GM19438 (cell line): ENCODE measurements at regions not wholly inside any gene's neighbourhood (a gene's known extent, or its start where the extent isn't known, plus 50 kb on each side); places are given as distances from the start of the nearest gene placed in this dataset.
"Not testable (repeated sequence)": the region's sequence is repeated elsewhere in the genome, so short reads cannot be mapped to it uniquely, and the experiment has no call there.

Source experiments
- ATAC-seq: cut with Tn5 transposase; IDR thresholded peaks from one replicate; pipeline ENCODE4 v1.9.1; 2021; ENCODE audit warnings: low read depth; ENCODE audit not compliant: unreplicated experiment

DNA sequence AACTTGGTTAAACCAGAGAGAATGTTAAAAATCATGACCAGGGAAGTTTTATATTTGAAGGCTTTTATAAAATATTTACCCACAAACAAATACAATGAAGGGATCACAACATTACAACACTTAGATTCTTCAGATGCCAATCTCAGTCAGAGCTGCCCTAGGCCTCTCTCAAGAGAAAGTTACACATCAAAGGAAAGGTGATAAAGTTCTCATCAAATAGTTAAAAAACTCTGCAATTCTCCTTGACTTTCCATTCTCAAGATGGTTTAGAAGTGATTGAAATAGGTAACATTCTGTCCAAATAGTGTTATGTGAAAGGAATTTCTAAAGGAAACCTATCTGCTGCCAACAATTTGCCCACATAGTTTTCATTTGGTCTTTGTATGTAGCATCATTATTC lies 1115.2 kb upstream of the MIR17HG start:
- ATAC-seq: no peak

DNA sequence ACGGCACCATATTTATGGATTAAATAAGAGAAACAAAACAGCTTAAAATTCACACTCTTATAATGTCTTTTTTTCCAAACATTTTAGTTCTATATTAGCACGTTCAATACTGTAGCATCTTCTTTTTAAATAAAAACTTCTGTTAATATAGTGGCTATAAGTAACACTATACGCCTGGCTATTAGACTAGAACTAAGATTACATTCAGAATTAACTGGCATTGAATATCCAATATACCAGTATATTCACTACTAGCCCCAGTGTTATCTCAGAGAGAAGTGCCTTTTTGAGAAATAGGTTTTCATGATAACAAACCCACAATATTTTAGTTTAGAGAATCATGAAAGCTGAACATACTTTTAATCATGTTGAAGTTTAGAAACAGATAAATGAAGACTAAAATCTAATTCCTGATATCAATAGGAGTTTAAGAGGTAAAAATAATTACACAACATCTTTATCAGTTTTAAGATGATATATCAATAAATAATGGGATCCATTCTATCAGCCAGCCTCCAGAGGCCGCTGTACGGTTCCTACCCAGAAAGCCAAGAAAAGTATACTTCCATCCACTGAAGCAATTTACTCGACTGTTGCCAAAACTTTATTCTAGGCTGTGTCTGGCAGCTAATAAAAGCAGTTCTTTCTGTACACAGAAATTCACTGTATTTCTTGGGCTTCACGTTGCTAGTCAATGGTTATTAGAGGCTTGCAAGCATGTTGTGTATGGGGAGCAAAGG lies 1113.4 kb upstream of the MIR17HG start:
- no peak for ATAC-seq

DNA sequence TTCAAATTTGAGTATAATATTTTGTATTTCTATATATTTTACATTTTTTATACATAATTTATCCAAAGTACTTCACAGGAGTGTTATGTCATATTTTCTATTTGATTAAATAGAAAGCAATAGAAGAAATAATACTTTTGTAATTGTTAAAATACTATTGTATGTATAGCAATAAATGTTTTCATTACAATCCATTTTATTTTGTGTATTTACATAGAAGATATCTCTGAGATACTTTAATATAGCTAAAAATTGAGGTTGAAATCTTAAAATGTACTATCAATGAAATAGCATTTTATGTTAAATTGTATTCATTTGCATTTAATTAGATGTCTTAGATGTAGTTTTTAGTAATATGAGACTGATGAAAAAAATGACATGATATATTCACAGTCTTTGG lies 1109.6 kb upstream of the MIR17HG start:
- no peak for ATAC-seq

DNA sequence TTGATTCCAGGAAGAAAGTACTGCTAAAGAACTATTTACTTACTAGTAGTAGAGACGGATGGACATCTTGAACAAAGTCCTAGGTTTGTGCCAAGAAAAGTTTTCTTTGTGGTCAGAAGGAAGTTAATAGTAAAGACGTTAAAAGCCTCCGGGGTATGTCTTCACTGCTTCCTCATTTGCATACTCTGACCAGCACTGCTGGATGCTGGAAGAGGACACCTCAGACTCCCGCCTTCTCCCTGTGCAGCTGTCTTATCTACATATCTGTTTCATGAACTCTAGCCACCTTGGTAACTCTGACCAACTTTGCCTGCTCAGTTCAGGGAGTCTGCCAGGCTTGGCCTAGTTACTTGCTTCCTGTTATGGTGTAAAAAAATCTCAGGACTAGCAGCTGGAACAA lies 1109.1 kb upstream of the MIR17HG start:
- ATAC-seq: no peak

DNA sequence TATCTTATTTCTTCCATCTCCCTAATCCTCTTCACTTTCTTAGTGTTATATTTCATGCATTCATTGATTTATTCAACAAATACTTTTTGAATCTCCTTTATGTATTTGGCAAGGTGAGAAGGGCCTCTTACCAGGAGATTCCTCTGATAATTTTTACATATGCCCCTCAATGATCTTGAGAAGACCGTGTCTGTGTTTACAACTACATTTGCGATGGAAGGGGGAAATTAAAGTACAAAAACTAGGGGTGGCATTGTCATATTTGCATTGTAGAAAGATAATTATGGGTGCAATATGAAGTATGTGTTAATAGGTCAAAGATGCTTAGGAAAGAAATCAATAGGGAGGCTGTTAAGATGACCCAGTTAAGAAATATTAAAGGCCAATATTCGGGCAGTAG lies 1108.4 kb upstream of the MIR17HG start:
- no peak for ATAC-seq

DNA sequence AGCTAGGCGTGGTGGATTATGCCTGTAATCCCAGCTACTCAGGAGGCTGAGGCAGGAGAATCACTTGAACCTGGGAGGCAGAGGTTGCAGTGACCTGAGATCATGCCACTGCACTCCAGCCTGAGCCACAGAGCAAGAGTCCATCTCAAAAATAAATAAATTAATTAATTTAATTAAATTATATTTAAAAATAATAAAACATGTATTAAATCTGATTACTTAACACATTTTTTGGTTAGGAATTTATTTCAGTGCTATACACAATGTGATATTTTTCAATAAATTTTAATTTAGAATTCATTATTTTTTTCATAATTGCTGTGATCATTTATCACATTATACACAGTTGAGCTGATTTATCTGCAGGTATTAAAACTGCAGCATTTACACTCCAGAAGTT lies 1101.5 kb upstream of the MIR17HG start:
- no peak for ATAC-seq

DNA sequence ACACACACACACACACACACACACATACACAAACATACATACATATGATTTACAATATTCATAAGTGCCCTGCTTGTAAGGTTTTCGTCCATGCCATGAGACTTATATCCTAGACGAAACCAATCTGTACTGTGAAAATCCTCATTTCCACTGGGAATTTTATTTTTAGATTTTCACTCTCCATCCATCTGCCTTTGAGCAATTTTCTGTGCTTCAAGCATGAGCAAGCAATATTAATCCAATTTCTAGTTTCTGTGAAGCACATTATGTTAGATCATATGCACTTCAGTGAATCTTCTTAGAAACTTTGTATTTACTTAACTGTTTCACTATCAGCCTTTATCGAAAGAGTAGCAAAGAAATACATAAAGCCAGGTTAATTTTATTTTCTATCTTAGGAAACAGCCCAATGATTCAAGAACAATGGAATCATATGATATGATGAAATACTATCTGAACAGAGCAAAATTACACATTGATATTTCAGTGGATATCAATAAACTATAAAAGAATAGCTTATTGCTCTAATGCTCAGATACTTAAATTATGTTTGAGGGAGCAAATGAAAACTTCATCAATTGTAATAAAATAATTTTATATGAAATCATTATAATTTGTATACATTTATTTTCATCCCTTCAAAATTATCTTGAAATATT lies 1100.7 kb upstream of the MIR17HG start:
- no peak for ATAC-seq

DNA sequence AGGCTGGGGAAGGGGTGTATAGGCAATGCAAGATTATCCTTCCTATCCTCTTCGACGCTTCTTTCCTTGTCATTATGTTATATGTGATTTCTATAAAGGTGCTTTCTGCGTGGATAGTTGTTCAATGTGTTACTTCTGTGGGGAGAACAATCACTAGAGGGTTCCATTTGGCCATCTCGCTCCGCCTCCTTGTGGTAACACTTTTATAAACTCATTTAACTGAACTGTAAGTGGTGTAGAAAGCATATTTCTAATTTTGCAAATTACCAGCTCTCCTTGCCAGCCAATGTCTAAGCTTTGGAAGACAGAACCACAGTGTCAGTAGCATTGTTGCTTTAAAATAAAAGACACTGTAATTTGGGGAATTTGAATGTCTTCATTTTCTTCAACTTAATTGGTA lies 1093.7 kb upstream of the MIR17HG start:
- no peak for ATAC-seq

DNA sequence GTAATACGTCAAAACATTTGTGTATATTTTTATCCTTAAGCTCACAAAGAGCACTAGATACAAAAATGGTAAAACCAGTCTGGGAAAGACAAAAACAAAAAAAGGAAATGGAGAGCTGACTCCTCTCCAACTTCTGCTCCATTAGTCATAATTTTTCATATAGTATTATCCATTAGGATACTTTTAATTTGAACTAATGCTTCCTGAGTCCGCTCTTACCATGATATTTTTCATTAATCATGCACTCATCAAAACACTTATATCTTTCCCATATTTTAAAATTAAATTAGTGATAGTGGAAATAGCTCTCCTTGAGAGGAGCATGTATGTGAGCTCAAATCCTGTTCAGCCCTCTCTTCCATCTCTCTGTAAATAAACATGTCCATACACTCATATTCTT lies 1093.0 kb upstream of the MIR17HG start:
- ATAC-seq: no peak

DNA sequence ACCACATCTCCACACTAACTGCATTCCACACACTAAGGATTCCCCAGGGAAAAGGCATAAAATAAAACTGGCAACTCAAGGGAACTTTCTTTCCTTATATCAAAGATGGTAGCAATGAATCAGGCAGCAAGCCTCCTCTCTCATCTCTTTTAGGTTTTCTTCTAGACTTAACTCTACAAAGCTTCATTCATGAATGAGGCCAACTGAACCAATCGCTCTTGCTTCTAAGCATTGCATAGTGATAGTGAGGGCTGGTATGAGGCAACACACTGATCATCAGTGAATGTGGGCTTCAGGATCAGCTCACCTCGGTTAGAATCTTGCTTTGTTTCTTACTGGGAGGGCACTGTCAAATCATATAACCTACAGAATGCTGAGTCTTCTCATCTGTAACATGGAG lies 1090.7 kb upstream of the MIR17HG start:
- ATAC-seq: no peak

DNA sequence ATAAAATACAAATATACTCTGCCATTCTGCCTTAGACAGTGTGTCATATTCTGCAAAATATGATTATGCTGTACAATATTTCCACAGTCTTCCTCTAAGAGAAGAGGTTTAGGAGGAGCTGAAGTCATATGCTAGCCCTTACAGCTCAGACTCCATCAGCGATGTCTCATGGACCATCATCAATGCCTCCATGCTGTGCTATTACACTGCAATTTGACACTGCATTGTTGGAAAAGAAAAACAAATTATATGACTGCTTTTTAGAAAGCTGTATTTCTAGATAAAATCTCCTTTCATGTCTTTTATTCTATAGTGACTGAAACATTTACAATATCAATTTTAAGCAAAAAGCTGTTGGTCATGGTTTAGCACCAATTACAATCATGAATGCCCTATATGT lies 1089.4 kb upstream of the MIR17HG start:
- ATAC-seq: no peak

DNA sequence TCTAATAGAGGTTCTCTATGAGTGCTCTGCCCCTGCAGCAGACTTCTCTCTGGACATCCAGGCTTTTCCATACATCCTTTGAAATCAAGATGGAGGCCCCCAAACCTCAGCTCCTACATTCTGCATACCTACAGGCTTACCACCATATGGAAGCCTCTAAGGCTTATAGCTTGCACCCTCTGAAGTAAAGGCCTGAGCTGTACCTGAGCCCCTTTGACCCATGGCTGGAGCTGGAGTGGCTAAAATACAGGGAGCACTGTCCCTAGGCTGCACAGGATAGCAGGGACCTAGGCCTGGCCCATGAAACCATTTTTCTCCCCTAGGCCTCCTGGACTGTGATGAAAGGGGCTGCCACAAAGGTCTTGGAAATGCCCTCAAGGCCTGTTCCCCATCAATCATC lies 1086.1 kb upstream of the MIR17HG start:
- no peak for ATAC-seq

DNA sequence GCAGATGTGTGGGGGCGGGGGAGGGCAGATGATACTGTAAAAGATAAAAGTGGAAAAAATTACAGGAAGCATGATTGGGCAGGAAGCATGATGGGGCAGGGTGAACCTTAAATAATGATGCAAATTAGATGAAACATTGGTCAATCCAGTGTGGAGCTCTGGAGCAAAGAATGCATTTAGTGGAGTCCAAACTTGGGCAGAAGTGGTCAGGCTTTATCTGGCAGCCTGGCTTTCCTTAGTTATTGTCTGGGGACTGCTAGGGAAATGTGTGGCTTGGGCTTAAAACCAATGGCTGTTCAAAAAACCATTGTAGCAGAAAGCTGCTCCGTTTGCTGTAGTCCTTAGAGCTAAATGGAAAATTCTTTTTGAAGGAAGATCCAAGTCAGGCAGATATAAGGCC lies 1077.3 kb upstream of the MIR17HG start:
- no peak for ATAC-seq

DNA sequence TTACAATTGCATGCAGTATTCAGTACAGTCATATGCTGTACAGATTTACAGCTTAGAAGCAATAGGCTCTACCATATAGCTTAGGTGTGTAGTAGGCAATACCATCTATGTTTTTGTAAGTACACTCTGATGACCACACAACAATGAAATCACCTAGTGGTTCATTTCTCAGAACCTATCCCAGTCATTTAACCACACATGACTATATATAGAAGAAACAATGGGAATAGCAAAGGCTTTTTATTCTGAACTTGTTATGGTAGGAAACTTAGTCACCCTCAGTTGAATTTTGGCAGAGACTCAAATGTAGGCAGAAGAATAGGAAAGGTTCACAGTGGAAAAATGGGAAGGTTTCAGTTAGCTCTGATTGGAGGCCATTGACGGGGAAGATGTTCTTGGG lies 1075.1 kb upstream of the MIR17HG start:
- no peak for ATAC-seq

DNA sequence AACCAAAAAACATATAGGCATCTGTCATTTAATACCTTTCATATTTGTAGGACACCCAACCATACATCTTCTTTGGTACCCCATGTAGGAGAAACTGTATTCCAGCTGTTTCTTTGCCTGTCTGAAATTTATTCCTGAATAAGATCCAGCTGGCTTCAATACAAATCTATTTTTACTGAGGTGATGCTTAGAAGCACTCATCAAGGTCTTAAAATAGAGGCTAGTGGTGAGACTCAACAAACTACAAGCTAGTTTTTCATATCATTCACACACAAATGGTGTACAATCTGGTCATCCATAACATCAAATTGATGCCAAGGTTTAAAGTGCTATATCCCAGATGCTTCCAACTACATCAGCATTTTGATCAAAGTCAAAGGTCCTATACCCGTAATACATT lies 1071.3 kb upstream of the MIR17HG start:
- no peak for ATAC-seq

DNA sequence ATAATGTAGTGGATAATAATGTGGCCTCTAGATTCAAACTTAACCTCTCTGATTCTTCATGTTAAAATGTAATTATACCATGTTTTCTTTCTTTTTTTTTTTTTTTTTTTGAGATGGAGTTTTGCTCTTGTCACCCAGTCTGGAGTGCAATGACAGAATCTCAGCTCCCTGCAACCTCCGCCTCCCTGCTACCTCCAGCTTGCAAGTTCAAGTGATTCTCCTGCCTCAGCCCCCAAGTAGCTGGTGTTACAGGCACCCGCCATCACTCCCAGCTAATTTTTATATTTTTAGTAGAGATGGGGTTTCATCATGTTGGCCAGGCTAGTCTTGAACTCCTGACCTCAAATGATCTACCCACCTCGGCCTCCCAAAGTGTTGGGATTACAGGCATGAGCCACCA lies 1069.3 kb upstream of the MIR17HG start:
- not testable (repeated sequence) for ATAC-seq

DNA sequence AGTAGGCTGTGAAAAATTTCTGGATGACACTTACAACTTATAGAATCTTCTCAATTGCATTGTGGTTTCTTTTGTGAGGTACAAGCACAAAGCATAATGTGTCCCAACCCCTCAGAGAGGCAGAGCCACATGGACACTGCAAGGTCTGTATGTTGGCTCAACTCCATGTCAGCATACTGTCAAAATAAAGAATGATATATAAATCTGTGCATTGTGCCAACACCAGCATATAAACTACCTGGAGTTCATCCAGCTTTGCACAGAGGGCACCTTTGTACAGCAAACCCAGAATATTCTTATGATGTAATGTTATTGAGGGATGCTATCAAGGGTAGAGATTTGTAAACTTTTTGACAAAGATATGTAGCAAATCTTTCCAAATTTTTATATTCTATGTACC lies 1065.8 kb upstream of the MIR17HG start:
- ATAC-seq: no peak

DNA sequence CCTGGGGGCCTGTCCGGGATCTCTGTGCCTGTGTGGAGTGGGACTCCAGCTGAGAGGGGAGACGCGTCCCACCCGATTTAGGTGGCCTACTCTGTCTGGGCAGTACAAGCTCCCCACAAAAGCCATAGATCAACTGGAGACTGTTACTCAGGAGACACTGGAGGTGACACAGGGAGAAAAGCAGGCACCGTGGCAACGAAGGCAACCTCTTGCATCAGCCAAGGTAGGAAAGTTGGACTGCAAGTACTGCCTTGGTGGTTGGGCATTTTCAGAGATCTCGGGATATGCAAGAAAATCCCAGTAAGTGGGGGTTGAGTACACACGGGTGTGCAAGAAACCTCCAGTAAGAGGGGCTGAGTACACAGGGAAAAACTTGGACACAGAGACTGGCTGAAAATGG lies 1060.0 kb upstream of the MIR17HG start:
- no peak for ATAC-seq

DNA sequence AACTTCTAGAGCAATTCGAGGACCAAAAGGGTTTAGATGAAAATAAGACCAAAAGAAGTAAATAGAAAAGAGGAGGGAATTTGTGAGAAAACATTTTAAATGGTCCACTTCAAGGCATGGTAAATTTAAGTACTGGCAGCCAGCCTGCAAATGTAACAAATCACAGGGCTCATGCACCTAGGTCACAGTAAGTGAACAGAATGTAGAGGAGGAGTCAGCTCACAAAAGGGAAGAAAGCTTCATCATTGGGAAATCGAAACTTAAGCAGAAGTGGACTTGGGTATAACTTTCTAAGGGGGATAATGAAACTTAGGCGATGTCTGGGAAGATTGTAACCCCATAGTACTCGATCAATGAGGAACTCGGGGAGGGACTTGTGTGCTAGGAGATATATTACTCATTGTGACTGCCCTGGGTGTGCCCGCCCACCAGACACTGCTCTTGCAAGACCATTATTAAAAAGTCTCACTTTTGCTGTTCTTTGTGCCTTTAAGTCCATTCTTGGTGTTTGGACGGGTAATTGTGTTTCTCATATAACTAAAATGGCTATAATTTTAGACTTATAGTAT lies 1053.6 kb upstream of the MIR17HG start:
- no peak for ATAC-seq

DNA sequence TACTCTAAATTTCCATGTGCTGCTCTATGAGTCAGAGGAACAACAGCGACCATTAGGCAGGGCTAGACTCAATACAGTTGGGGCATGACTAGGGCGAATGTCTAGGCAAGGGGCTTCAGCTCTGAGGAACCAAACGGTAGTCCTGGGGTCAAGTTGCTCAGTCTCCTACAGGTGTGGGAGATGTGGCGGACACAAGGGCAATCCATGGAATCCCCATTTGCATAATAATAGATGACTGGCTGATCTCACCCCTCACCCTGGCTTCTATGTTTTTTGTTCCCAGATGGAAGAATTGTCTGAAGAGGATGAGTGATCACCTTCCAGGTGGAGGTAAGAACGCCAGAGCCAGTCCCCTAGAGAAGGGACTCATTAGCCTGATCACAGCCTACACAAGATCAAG lies 1048.2 kb upstream of the MIR17HG start:
- no peak for ATAC-seq

DNA sequence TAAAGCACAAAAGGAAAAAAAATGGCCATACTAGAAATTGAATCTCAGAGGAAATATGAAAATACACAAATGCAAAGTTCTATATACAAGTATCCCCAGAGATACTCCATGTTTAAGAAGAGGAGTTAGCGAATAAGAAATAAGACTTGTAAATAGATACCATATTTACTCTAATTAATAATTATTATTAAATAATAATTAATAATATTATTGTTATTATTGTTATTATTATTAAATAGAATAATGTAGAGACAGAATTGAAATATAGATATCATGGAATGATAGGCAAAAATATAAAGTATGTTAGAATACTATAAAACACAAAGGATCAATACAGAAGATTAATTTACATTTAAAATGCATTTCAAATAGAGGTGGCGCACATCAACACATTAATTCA lies 1047.5 kb upstream of the MIR17HG start:
- no peak for ATAC-seq

DNA sequence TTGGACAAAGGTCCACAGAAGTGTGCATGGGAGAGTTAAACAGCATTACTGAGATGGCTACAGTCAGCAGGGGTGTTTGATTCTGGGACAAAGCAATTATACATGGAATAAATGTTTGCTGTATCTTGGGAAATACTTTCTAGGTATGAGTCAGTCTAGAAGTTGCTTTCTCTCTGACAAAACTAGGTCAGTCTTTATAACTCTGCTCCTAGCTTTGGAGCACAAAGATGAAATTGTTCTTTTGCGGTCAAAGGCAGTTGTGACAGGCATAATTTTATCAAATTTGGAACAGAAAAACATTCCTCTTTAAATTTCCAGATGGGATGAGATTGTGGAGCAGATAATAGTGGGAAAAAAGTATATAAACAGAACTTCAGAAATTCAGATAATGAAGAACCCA lies 1045.4 kb upstream of the MIR17HG start:
- ATAC-seq: no peak
